ENCODE measurements at regions not wholly inside any gene's neighbourhood (a gene's known extent, or its start where the extent isn't known, plus 50 kb on each side); places are given as distances from the start of the nearest gene placed in this dataset.

DNA sequence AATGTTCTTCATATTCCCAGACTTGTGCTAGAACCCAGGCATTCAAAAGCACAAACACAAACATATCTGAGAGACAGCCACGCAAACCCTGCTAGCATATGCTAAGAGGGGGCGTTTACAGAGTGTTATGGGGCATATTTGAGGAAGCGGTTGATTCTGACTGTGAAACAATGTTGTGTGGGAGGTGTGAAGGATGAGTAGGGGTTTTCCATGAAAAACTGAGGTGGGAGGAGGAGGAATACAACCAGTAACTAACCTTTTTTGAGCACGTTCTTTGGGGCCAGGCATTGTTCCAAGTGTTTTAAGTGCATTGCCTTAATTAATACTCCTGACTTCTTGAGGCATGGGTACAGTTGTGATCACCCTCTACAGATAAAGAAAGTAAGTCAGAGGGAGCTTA, 499.5 kb downstream of the AACS start:
- no peaks in the 10 kb centered on the region for H3K4me1 ChIP-seq (ENCODE audit: control insufficient read depth, extremely low read depth, insufficient read depth, low read length)
- H3K36me3 ChIP-seq (ENCODE audit: control insufficient read depth in 2 of 2, extremely low read depth in 1 of 2, insufficient read depth in 2 of 2, low read length in 2 of 2), result no peaks in the 10 kb centered on the region
- TF ChIP-seq GATA2 (IDR thresholded peaks at IDR 0.05; ENCODE audit: insufficient read depth, insufficient read length, low read depth, low read length), result no peak
- TF ChIP-seq, protein P1, sequence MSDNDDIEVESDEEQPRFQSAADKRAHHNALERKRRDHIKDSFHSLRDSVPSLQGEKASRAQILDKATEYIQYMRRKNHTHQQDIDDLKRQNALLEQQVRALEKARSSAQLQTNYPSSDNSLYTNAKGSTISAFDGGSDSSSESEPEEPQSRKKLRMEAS (IDR thresholded peaks at IDR 0.05; ENCODE audit: insufficient read depth, insufficient read length), result no peak
- TF ChIP-seq FOS (IDR thresholded peaks at IDR 0.05; ENCODE audit: borderline replicate concordance, insufficient read depth, low read length), result no peak
- TF ChIP-seq POLR2AphosphoS5 (IDR thresholded peaks at IDR 0.05; ENCODE audit: insufficient read depth, low read depth, low read length), result no peak
- TF ChIP-seq, protein P2, sequence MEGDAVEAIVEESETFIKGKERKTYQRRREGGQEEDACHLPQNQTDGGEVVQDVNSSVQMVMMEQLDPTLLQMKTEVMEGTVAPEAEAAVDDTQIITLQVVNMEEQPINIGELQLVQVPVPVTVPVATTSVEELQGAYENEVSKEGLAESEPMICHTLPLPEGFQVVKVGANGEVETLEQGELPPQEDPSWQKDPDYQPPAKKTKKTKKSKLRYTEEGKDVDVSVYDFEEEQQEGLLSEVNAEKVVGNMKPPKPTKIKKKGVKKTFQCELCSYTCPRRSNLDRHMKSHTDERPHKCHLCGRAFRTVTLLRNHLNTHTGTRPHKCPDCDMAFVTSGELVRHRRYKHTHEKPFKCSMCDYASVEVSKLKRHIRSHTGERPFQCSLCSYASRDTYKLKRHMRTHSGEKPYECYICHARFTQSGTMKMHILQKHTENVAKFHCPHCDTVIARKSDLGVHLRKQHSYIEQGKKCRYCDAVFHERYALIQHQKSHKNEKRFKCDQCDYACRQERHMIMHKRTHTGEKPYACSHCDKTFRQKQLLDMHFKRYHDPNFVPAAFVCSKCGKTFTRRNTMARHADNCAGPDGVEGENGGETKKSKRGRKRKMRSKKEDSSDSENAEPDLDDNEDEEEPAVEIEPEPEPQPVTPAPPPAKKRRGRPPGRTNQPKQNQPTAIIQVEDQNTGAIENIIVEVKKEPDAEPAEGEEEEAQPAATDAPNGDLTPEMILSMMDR (IDR thresholded peaks at IDR 0.05; ENCODE audit: extremely low read depth in 1 of 2, insufficient read depth in 1 of 2, low read depth in 1 of 2, low read length in 2 of 2), result no peak
- no peak for TF ChIP-seq MYC (IDR thresholded peaks at IDR 0.05; ENCODE audit: low read depth, low read length)
- no peak for TF ChIP-seq JUN (IDR thresholded peaks at IDR 0.05; ENCODE audit: borderline replicate concordance, insufficient read depth, insufficient read length, low read depth)
- TF ChIP-seq POLR2A (IDR thresholded peaks at IDR 0.05; ENCODE audit: low read depth, low read length), result no peak
- DNase-seq (ENCODE audit: low read depth, low spot score), result no peak
- ChIA-PET CTCF (no interaction called here), POLR2A (no interaction called here)
- no peak overlapping the region for H2AFZ ChIP-seq (ENCODE audit: low read depth, low read length)
- no peaks in the 10 kb centered on the region for H3K79me2 ChIP-seq (ENCODE audit: control insufficient read depth, insufficient read depth, low read length)
- no peak overlapping the region for H3K4me2 ChIP-seq (ENCODE audit: insufficient read depth, low read length)
- no peaks in the 10 kb centered on the region for H3K9me1 ChIP-seq (replicated peaks; ENCODE audit: control insufficient read depth, extremely low read depth, insufficient read depth, low read length)
- H3K27me3 ChIP-seq (ENCODE audit: control insufficient read depth in 2 of 2, insufficient read depth in 2 of 2, low read length in 2 of 2), result no peaks in the 10 kb centered on the region
- dilution Hi-C loops (cut with MboI; ENCODE audit: extremely low pct_ligation_motif_present, low sequenced_read_pairs) (no loop called here), intact Hi-C loops (cut with micrococcal nuclease) (no loop called here)
- no peak overlapping the region for H3K9ac ChIP-seq (replicated peaks; ENCODE audit: extremely low read depth, insufficient read depth, low read length)
- no peak for FAIRE-seq
- H3K9me3 ChIP-seq (replicated peaks; ENCODE audit: control insufficient read depth, insufficient read depth, low read length), result no peaks in the 10 kb centered on the region
- BruUV-seq (replicated peaks), result no TSS peak
- no peak overlapping the region for H3K27ac ChIP-seq (ENCODE audit: insufficient read depth, low read depth, low read length)
- H3K4me3 ChIP-seq (replicated peaks in 1 of 3; ENCODE audit: insufficient read depth in 1 of 3, low read depth in 1 of 3, low read length in 3 of 3), result no peak overlapping the region
- H4K20me1 ChIP-seq (replicated peaks; ENCODE audit: control insufficient read depth, extremely low read depth, insufficient read depth, low read length), result no peaks in the 10 kb centered on the region

Measured in endothelial cell of umbilical vein (primary cell).